T-helper 1 cell treated with Interleukin-12 subunit alpha and Interleukin-12 subunit beta and Interleukin-4 antibody, amounts not matched to agents 30 μg/mL and 1 μg/mL, for 36 hours (primary cell): ENCODE measurements at regions not wholly inside any gene's neighbourhood (a gene's known extent, or its start where the extent isn't known, plus 50 kb on each side); places are given as distances from the start of the nearest gene placed in this dataset.

Experiments used
- H3K27ac Mint-ChIP-seq: one replicate; pipeline ENCODE4 v1.8.0; 2021; ENCODE audit warnings: mild to moderate bottlenecking, mixed read lengths
- H3K27me3 Mint-ChIP-seq: one replicate; pipeline ENCODE4 v1.8.0; 2021; ENCODE audit warnings: low read depth, mixed read lengths
- H3K36me3 Mint-ChIP-seq: one replicate; pipeline ENCODE4 v1.8.0; 2021; ENCODE audit warnings: low read depth, mixed read lengths
- H3K4me1 Mint-ChIP-seq: one replicate; pipeline ENCODE4 v1.8.0; 2021; ENCODE audit warnings: low read depth, mixed read lengths
- H3K4me3 Mint-ChIP-seq: one replicate; pipeline ENCODE4 v1.8.0; 2021; ENCODE audit warnings: mild to moderate bottlenecking, moderate library complexity, mixed read lengths
- H3K9me3 Mint-ChIP-seq: one replicate; pipeline ENCODE4 v1.8.0; 2021; ENCODE audit warnings: mixed read lengths

- Mint-ChIP-seq H3K36me3 (no peaks in the 10 kb centered on the region), H3K27me3 (peaks cover 9% of the 10 kb centered on the region), H3K27ac (no peak overlapping the region), H3K9me3 (no peaks in the 10 kb centered on the region), H3K4me3 (no peak overlapping the region), H3K4me1 (no peaks in the 10 kb centered on the region)
Measured at GRCh38 chr21:39061766-39062165, 121.5 kb downstream of the PSMG1 start.

GRCh38 chr21:39060485-39061083 lies 122.7 kb downstream of the PSMG1 start:
- Mint-ChIP-seq H3K27ac (no peak overlapping the region), H3K9me3 (no peaks in the 10 kb centered on the region), H3K4me3 (no peak overlapping the region), H3K4me1 (no peaks in the 10 kb centered on the region), H3K36me3 (no peaks in the 10 kb centered on the region), H3K27me3 (peaks cover 17% of the 10 kb centered on the region)

- Mint-ChIP-seq H3K27me3 (peaks cover 22% of the 10 kb centered on the region), H3K4me1 (no peaks in the 10 kb centered on the region), H3K27ac (no peak overlapping the region), H3K4me3 (no peak overlapping the region), H3K36me3 (no peaks in the 10 kb centered on the region), H3K9me3 (no peaks in the 10 kb centered on the region)
Measured at GRCh38 chr21:39057121-39057520, 126.1 kb downstream of the PSMG1 start.

- Mint-ChIP-seq H3K4me1 (no peaks in the 10 kb centered on the region), H3K27ac (no peak overlapping the region), H3K9me3 (no peaks in the 10 kb centered on the region), H3K36me3 (no peaks in the 10 kb centered on the region), H3K27me3 (peaks cover 22% of the 10 kb centered on the region), H3K4me3 (no peak overlapping the region)
Measured at GRCh38 chr21:39056636-39057035, 126.6 kb downstream of the PSMG1 start.

- no peaks in the 10 kb centered on the region for H3K4me1 Mint-ChIP-seq
- no peaks in the 10 kb centered on the region for H3K36me3 Mint-ChIP-seq
- H3K27me3 Mint-ChIP-seq, result peaks cover 22% of the 10 kb centered on the region
- H3K9me3 Mint-ChIP-seq, result no peaks in the 10 kb centered on the region
- no peak overlapping the region for H3K27ac Mint-ChIP-seq
- no peak overlapping the region for H3K4me3 Mint-ChIP-seq
Measured at GRCh38 chr21:39055167-39055767, 128.0 kb downstream of the PSMG1 start.

GRCh38 chr21:39054066-39054465 lies 129.2 kb downstream of the PSMG1 start:
- H3K4me3 Mint-ChIP-seq, result no peak overlapping the region
- peaks cover 22% of the 10 kb centered on the region for H3K27me3 Mint-ChIP-seq
- no peaks in the 10 kb centered on the region for H3K9me3 Mint-ChIP-seq

GRCh38 chr21:39053126-39053525 lies 130.1 kb downstream of the PSMG1 start:
- Mint-ChIP-seq H3K27me3 (peaks cover 22% of the 10 kb centered on the region), H3K36me3 (no peaks in the 10 kb centered on the region), H3K4me1 (no peaks in the 10 kb centered on the region), H3K27ac (no peak overlapping the region), H3K9me3 (no peaks in the 10 kb centered on the region), H3K4me3 (no peak overlapping the region)

More at GRCh38 chr21:39054066-39054465, 129.2 kb downstream of the PSMG1 start:
- no peaks in the 10 kb centered on the region for H3K4me1 Mint-ChIP-seq
- no peaks in the 10 kb centered on the region for H3K36me3 Mint-ChIP-seq
- no peak overlapping the region for H3K27ac Mint-ChIP-seq

GRCh38 chr21:39052718-39053117 lies 130.5 kb downstream of the PSMG1 start:
- no peak overlapping the region for H3K4me3 Mint-ChIP-seq
- H3K4me1 Mint-ChIP-seq, result no peaks in the 10 kb centered on the region
- H3K9me3 Mint-ChIP-seq, result no peaks in the 10 kb centered on the region
- H3K27me3 Mint-ChIP-seq, result peaks cover 22% of the 10 kb centered on the region
- H3K27ac Mint-ChIP-seq, result no peak overlapping the region
- H3K36me3 Mint-ChIP-seq, result no peaks in the 10 kb centered on the region

- H3K36me3 Mint-ChIP-seq, result no peaks in the 10 kb centered on the region
- H3K27me3 Mint-ChIP-seq, result peaks cover 11% of the 10 kb centered on the region
- no peak overlapping the region for H3K4me3 Mint-ChIP-seq
- H3K4me1 Mint-ChIP-seq, result no peaks in the 10 kb centered on the region
- H3K27ac Mint-ChIP-seq, result no peak overlapping the region
- H3K9me3 Mint-ChIP-seq, result no peaks in the 10 kb centered on the region
Measured at GRCh38 chr21:39051588-39051949, 131.7 kb downstream of the PSMG1 start.

GRCh38 chr21:39050841-39051587 lies 132.2 kb downstream of the PSMG1 start:
- no peak overlapping the region for H3K4me3 Mint-ChIP-seq

GRCh38 chr21:39048574-39048973 lies 134.7 kb downstream of the PSMG1 start:
- Mint-ChIP-seq H3K27me3 (no peaks in the 10 kb centered on the region), H3K4me1 (no peaks in the 10 kb centered on the region), H3K4me3 (no peak overlapping the region), H3K9me3 (no peaks in the 10 kb centered on the region), H3K27ac (no peak overlapping the region), H3K36me3 (no peaks in the 10 kb centered on the region)

More at GRCh38 chr21:39050841-39051587, 132.2 kb downstream of the PSMG1 start:
- H3K27me3 Mint-ChIP-seq, result peaks cover 7% of the 10 kb centered on the region
- no peaks in the 10 kb centered on the region for H3K36me3 Mint-ChIP-seq
- no peaks in the 10 kb centered on the region for H3K9me3 Mint-ChIP-seq
- no peak overlapping the region for H3K27ac Mint-ChIP-seq
- no peaks in the 10 kb centered on the region for H3K4me1 Mint-ChIP-seq

GRCh38 chr21:39048064-39048463 lies 135.2 kb downstream of the PSMG1 start:
- Mint-ChIP-seq H3K9me3 (no peaks in the 10 kb centered on the region), H3K36me3 (no peaks in the 10 kb centered on the region), H3K4me1 (no peaks in the 10 kb centered on the region), H3K27me3 (no peaks in the 10 kb centered on the region), H3K4me3 (no peak overlapping the region), H3K27ac (no peak overlapping the region)

GRCh38 chr21:39047046-39047445 lies 136.2 kb downstream of the PSMG1 start:
- no peaks in the 10 kb centered on the region for H3K4me1 Mint-ChIP-seq
- no peaks in the 10 kb centered on the region for H3K27me3 Mint-ChIP-seq
- no peak overlapping the region for H3K27ac Mint-ChIP-seq
- H3K4me3 Mint-ChIP-seq, result no peak overlapping the region
- no peaks in the 10 kb centered on the region for H3K9me3 Mint-ChIP-seq
- no peaks in the 10 kb centered on the region for H3K36me3 Mint-ChIP-seq

- Mint-ChIP-seq H3K27ac (no peak overlapping the region), H3K27me3 (no peaks in the 10 kb centered on the region), H3K9me3 (no peaks in the 10 kb centered on the region), H3K4me1 (no peaks in the 10 kb centered on the region), H3K4me3 (no peak overlapping the region), H3K36me3 (no peaks in the 10 kb centered on the region)
Measured at GRCh38 chr21:39046236-39046916, 136.9 kb downstream of the PSMG1 start.

GRCh38 chr21:39041816-39042215 lies 141.4 kb downstream of the PSMG1 start:
- H3K9me3 Mint-ChIP-seq, result no peaks in the 10 kb centered on the region
- H3K36me3 Mint-ChIP-seq, result no peaks in the 10 kb centered on the region
- no peak overlapping the region for H3K4me3 Mint-ChIP-seq
- peaks cover 14% of the 10 kb centered on the region for H3K4me1 Mint-ChIP-seq
- no peaks in the 10 kb centered on the region for H3K27me3 Mint-ChIP-seq
- H3K27ac Mint-ChIP-seq, result no peak overlapping the region
